ENCODE measurements at regions not wholly inside any gene's neighbourhood (a gene's known extent, or its start where the extent isn't known, plus 50 kb on each side); places are given as distances from the start of the nearest gene placed in this dataset.

DNA sequence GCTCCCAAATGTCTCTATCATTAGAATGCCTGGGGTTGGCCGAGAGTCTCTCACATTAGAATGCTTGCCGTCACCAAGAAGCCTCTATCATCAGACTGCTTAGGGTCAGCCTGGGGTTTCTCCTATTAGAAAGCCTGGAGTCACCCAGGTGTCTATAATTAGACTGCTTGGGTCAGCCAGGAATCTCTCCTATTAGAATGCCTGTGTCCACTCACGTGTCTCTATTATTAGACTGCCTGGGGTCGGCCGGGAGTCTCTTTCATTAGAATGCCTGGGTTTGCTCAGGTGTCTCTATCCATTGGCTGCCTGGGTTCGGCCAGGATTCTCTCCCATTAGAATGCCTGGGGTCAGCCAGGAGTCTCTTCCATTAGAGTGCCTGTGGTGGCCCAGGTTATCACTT, 1453.1 kb downstream of the UQCRFS1 start:
- 94 to 96% methylated on average over 5 to 6 of the region's 6 CpGs for WGBS, 2 experiments (ENCODE audit: insufficient coverage in 2 of 2)
- H3K9me3 ChIP-seq (ENCODE audit: control insufficient read depth, low read length): no peaks in the 10 kb centered on the region
- no peaks in the 10 kb centered on the region for H3K36me3 ChIP-seq (ENCODE audit: control insufficient read depth, insufficient read depth, low read length)
- no peaks in the 10 kb centered on the region for H3K4me1 ChIP-seq (ENCODE audit: control insufficient read depth, insufficient read depth, low read length, poor library complexity, severe bottlenecking)
- no peak overlapping the region for H3K4me3 ChIP-seq (ENCODE audit: extremely low read depth, insufficient read depth, low read length, poor library complexity, severe bottlenecking)
- H3K27ac ChIP-seq (ENCODE audit: low read depth, low read length, severe bottlenecking): no peak overlapping the region

DNA sequence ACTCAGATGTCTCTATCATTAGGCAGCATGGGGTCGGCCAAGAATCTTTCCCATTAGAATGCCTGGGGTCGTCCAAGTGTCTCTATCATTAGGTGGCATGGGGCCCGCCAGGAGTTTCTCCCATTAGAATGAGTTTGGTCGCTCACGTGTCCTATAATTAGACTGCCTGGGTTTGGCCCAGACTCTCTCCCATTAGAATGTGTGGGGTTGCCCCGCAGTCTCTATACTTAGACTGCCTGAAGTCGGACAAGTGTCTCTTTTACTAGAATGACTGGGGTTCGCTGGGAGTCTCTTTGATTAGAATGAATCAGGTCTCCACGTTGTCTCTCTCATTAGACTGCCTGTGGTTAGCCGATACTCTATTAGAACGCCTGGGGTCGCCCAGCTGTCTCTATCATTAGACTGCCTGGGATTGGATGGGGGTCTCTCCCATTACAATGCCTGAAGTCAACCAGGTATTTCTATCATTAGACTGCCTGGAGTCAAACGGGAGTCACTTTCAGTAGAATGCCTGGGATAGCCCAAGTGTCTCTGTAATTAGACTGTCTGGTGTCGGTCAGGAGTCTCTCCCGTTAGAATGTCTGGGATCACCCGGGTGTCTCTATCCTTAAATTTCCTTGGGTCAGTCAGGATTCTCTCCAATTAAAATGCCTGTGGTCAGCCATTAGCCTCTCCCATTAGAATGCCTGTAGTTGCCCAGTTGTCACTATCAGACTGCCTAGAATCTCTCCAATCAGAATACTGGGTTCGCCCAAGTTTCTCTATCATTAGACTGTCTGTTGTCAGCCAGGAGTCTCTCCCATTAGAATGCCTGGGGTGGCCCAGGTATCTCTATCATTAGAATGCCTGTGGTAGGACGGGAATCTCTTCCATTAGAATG, 1454.1 kb downstream of the UQCRFS1 start:
- H3K36me3 ChIP-seq (ENCODE audit: control insufficient read depth, insufficient read depth, low read length): no peaks in the 10 kb centered on the region
- no peak overlapping the region for H3K27ac ChIP-seq (ENCODE audit: low read depth, low read length, severe bottlenecking)
- no peaks in the 10 kb centered on the region for H3K4me1 ChIP-seq (ENCODE audit: control insufficient read depth, insufficient read depth, low read length, poor library complexity, severe bottlenecking)
- no peaks in the 10 kb centered on the region for H3K9me3 ChIP-seq (ENCODE audit: control insufficient read depth, low read length)
- no peak overlapping the region for H3K4me3 ChIP-seq (ENCODE audit: extremely low read depth, insufficient read depth, low read length, poor library complexity, severe bottlenecking)
- 80 to 86% methylated on average over 15 to 16 of the region's 18 CpGs for WGBS, 2 experiments (ENCODE audit: insufficient coverage in 2 of 2)

DNA sequence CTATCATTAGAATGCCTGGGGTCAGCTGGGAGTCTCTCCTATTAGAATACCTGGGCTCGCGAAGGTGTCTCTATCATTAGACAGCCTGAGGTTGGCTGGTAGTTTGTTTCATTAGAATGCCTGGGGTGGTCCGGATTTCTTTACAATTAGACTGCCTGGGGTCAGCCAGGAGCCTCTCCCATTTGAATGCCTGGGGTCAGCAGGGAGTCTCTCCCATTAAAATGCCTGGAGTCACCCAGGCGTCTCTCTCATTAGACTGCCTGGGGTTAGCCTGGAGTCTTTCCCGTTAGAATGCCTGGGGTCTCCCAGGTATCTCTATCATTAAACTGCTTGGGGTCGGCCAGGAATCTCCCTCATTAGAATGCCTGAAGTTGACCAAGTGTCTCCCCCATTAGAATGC, 1458.3 kb downstream of the UQCRFS1 start:
- Histone ChIP-seq H3K27ac (ENCODE audit: low read depth, low read length, severe bottlenecking) (no peak overlapping the region), H3K4me3 (ENCODE audit: extremely low read depth, insufficient read depth, low read length, poor library complexity, severe bottlenecking) (no peak overlapping the region), H3K9me3 (ENCODE audit: control insufficient read depth, low read length) (no peaks in the 10 kb centered on the region), H3K36me3 (ENCODE audit: control insufficient read depth, insufficient read depth, low read length) (no peaks in the 10 kb centered on the region), H3K4me1 (ENCODE audit: control insufficient read depth, insufficient read depth, low read length, poor library complexity, severe bottlenecking) (no peaks in the 10 kb centered on the region)
- 19 to 51% methylated on average over 4 of the region's 6 CpGs for WGBS, 2 experiments (ENCODE audit: insufficient coverage in 2 of 2)

DNA sequence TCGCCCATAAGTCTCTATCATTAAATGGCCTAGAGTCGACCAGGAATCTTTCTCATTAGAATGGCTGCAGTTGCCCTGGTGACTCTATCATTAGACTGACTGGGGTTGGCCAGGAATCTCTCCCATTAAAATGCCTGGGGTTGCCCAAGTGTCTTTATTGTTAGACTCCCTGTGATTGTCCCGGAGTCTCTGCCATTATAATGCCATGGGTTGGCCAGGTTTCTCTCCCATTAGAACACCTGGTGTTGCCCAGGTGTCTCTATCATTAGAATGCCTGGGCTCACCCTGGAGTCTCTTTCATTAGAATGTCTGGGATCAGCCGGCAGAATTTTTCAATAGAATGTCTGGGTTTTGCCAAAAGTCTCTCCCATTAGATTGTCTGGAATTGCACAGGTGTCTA, 1459.3 kb downstream of the UQCRFS1 start:
- 92 to 93% methylated on average over 4 of the region's 4 CpGs for WGBS, 2 experiments (ENCODE audit: insufficient coverage in 2 of 2)

DNA sequence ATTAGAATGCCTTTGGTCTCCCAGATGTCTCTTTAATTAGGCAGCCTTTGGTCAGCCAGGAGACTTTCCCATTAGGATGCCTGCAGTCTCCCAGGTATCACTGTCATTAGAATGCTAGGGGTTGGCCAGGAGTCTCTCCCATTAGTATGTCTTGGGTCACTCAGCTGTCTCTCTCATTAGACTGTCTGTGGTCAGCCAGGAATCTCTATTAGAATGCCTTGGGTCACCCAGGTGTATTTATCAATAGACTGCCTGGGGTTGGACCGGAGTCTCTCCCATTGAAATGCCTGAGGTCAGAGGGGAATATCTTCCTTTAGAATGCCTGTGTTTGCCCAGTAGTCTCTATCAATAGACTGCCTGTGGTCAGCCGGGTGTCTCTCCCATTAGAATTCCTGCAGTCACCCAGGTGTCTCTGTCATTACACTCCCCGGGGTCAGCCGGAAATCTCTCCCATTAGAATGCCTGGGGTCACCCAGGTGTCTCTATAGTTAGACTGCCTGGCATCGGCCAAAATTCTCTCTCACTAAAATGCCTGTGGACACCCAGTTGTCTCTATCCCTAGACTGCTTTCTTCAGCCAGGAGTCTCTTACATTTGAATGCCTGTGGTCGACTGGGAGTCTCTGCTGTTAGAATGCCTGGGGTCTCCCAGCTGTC, 1460.3 kb downstream of the UQCRFS1 start:
- H3K4me1 ChIP-seq (ENCODE audit: control insufficient read depth, insufficient read depth, low read length, poor library complexity, severe bottlenecking): no peaks in the 10 kb centered on the region
- no peak overlapping the region for H3K27ac ChIP-seq (ENCODE audit: low read depth, low read length, severe bottlenecking)
- no peak overlapping the region for H3K4me3 ChIP-seq (ENCODE audit: extremely low read depth, insufficient read depth, low read length, poor library complexity, severe bottlenecking)
- WGBS, 2 experiments (ENCODE audit: insufficient coverage in 2 of 2): 82 to 87% methylated on average over 4 to 6 of the region's 6 CpGs
- no peaks in the 10 kb centered on the region for H3K9me3 ChIP-seq (ENCODE audit: control insufficient read depth, low read length)
- no peaks in the 10 kb centered on the region for H3K36me3 ChIP-seq (ENCODE audit: control insufficient read depth, insufficient read depth, low read length)

More for the DNA sequence above, 1459.3 kb downstream of the UQCRFS1 start:
- Histone ChIP-seq H3K4me1 (ENCODE audit: control insufficient read depth, insufficient read depth, low read length, poor library complexity, severe bottlenecking) (no peaks in the 10 kb centered on the region), H3K27ac (ENCODE audit: low read depth, low read length, severe bottlenecking) (no peak overlapping the region), H3K36me3 (ENCODE audit: control insufficient read depth, insufficient read depth, low read length) (no peaks in the 10 kb centered on the region), H3K4me3 (ENCODE audit: extremely low read depth, insufficient read depth, low read length, poor library complexity, severe bottlenecking) (no peak overlapping the region), H3K9me3 (ENCODE audit: control insufficient read depth, low read length) (no peaks in the 10 kb centered on the region)

DNA sequence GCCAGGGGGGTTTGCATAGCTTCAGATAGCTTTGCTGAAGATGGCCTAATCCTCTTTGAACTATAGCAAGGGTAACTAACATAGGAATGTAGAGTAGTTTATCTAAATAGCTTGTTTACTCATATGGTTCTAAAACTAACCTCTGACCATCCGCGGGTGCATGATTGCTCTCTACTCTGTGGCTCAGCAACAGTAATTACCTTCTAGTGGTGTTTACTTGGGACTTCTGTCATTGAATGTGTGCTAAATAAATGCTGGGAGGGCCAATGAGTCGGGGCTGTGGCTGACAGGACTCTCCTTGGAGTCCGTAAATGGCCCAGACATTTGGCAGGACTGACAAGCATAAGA, 1461.9 kb downstream of the UQCRFS1 start:
- WGBS, 2 experiments (ENCODE audit: insufficient coverage in 2 of 2): 79 to 91% methylated on average over 2 of the region's 4 CpGs
- Histone ChIP-seq H3K36me3 (ENCODE audit: control insufficient read depth, insufficient read depth, low read length) (no peaks in the 10 kb centered on the region), H3K27ac (ENCODE audit: low read depth, low read length, severe bottlenecking) (no peak overlapping the region), H3K9me3 (ENCODE audit: control insufficient read depth, low read length) (no peaks in the 10 kb centered on the region), H3K4me3 (ENCODE audit: extremely low read depth, insufficient read depth, low read length, poor library complexity, severe bottlenecking) (no peak overlapping the region), H3K4me1 (ENCODE audit: control insufficient read depth, insufficient read depth, low read length, poor library complexity, severe bottlenecking) (no peaks in the 10 kb centered on the region)

DNA sequence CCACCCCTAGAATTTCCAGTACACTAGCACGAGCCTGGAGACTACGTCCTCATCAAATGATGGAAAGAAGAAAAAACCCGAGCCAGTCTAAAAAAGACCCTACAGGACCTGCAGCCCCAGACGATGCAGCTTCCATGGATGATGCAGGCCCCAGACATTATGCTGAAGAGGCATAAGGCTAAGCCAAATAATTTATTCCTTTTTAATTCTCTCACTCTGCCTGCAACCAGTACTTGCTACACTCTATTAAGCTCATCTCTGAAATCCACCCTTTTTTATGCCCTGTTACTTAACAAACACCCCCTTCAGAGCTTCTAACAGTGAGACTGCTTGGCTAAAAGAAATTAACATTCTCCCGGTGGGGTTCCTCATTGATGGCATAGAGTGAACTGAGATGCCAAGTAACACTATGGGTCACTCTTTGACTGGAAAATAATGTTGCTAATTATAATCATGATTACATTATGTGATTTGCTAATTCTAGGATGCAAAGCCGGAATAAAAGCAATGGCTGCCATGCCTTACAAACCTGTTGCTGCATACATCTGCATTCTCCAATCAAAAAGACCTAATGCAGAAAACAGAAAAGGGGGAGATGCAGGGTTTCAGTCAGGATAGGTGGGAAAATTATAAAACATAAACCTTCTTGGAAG, 1462.4 kb downstream of the UQCRFS1 start:
- no peaks in the 10 kb centered on the region for H3K36me3 ChIP-seq (ENCODE audit: control insufficient read depth, insufficient read depth, low read length)
- H3K27ac ChIP-seq (ENCODE audit: low read depth, low read length, severe bottlenecking): no peak overlapping the region
- H3K4me1 ChIP-seq (ENCODE audit: control insufficient read depth, insufficient read depth, low read length, poor library complexity, severe bottlenecking): no peaks in the 10 kb centered on the region
- no peaks in the 10 kb centered on the region for H3K9me3 ChIP-seq (ENCODE audit: control insufficient read depth, low read length)
- no peak overlapping the region for H3K4me3 ChIP-seq (ENCODE audit: extremely low read depth, insufficient read depth, low read length, poor library complexity, severe bottlenecking)
- WGBS, 2 experiments (ENCODE audit: insufficient coverage in 2 of 2): 79 to 82% methylated on average over 4 of the region's 6 CpGs

DNA sequence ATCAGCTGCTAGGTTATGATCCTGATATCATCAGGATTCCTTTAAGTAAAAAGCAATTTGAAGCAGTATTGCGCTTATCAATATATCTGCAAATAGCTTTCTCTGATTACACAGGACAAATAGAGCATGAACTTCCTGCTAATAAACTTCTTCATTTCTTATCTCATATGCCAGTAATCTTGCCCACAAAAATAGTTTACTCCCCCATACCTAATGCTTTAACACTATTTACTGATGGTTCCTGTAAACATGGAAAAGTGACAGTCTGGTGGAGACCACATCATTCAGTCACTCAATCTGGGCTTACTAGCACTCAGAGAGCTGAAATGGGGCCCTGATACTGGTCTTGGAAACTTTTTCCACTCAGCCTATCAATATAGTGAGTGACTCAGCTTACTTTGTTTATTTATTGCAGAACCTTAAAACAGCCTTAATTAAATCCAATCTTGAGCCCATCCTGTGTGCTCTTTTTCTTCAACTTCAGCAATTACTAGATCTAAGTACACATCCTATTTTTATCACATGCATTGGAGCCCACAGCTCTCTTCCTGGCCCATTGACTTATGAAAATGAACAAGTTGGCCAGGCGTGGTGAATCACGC, 1464.3 kb downstream of the UQCRFS1 start:
- Histone ChIP-seq H3K36me3 (ENCODE audit: control insufficient read depth, insufficient read depth, low read length) (no peaks in the 10 kb centered on the region), H3K27ac (ENCODE audit: low read depth, low read length, severe bottlenecking) (no peak overlapping the region)
- WGBS, 2 experiments (ENCODE audit: insufficient coverage in 2 of 2): 100% methylated on average over 1 to 2 of the region's 3 CpGs

DNA sequence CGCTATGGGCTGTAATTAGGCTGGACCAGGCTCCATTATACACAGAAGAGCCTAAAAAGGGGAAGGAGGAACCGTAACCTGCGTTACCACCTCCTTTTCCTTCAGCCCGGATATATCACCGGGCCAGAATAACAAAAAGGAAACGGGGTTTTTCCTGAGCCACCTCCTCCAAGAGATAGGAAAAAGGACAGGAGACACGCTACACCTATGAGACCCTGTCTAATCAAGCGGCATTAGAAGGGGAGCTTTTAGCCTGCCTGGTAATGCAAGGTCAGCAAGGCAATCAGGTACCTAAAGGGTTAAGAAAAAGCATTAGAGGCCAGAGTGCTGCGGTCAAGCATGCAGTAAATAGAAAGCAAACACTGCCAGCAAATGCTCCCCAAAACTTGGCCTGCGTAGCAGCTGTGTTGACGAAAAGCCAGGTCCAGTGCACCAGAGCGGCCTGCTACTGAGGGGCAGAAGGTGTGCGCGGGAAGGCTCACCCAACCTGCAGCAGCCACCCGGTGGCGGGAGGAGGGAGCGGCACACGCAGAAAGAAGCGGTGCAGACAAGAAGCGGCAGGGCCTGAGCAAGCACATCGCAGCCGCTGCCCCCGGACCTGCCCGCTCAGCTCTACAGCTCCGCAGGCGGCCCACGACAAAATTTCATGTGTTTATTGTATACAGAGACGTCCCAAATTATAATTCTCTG, 1466.1 kb downstream of the UQCRFS1 start:
- Histone ChIP-seq H3K36me3 (ENCODE audit: control insufficient read depth, insufficient read depth, low read length) (no peaks in the 10 kb centered on the region), H3K9me3 (ENCODE audit: control insufficient read depth, low read length) (no peaks in the 10 kb centered on the region), H3K27ac (ENCODE audit: low read depth, low read length, severe bottlenecking) (no peak overlapping the region), H3K4me1 (ENCODE audit: control insufficient read depth, insufficient read depth, low read length, poor library complexity, severe bottlenecking) (no peaks in the 10 kb centered on the region), H3K4me3 (ENCODE audit: extremely low read depth, insufficient read depth, low read length, poor library complexity, severe bottlenecking) (no peak overlapping the region)
- 46 to 48% methylated on average over 16 to 18 of the region's 28 CpGs for WGBS, 2 experiments (ENCODE audit: insufficient coverage in 2 of 2)

More for the DNA sequence above, 1464.3 kb downstream of the UQCRFS1 start:
- no peaks in the 10 kb centered on the region for H3K9me3 ChIP-seq (ENCODE audit: control insufficient read depth, low read length)
- no peak overlapping the region for H3K4me3 ChIP-seq (ENCODE audit: extremely low read depth, insufficient read depth, low read length, poor library complexity, severe bottlenecking)
- no peaks in the 10 kb centered on the region for H3K4me1 ChIP-seq (ENCODE audit: control insufficient read depth, insufficient read depth, low read length, poor library complexity, severe bottlenecking)

DNA sequence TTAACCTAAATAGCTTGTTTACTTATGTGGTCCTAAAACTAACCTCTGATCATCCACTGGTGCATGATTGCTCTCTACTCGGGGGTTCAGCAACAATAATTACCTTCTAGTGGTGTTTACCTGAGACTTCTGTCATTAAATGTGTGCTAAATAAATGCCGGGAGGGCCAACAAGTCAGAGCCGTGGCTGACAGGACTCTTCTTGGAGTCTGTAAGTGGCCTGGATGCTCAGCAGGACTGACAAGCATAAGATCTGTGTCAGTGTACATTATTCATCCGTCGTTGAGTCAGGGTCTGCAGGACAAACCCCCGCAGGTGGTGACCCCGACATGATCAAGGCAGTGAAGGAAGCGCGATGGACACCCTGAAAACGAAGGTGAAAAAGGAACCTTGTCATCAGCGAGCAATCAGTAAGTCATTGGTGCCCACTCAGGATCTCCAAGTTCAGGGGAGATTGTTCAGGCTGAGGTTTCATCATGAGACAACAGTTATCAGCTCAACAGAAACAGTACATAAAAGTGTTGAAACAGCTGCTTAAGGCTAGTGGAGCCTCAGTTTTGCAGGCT, 1466.9 kb downstream of the UQCRFS1 start:
- WGBS, 2 experiments (ENCODE audit: insufficient coverage in 2 of 2): 90 to 92% methylated on average over 10 of the region's 11 CpGs
- H3K9me3 ChIP-seq (ENCODE audit: control insufficient read depth, low read length): no peaks in the 10 kb centered on the region
- no peak overlapping the region for H3K27ac ChIP-seq (ENCODE audit: low read depth, low read length, severe bottlenecking)
- no peaks in the 10 kb centered on the region for H3K36me3 ChIP-seq (ENCODE audit: control insufficient read depth, insufficient read depth, low read length)
- H3K4me3 ChIP-seq (ENCODE audit: extremely low read depth, insufficient read depth, low read length, poor library complexity, severe bottlenecking): no peak overlapping the region
- no peaks in the 10 kb centered on the region for H3K4me1 ChIP-seq (ENCODE audit: control insufficient read depth, insufficient read depth, low read length, poor library complexity, severe bottlenecking)

All from mesodermal cell (in vitro differentiated cells).